ENCODE measurements at regions not wholly inside any gene's neighbourhood (a gene's known extent, or its start where the extent isn't known, plus 50 kb on each side); places are given as distances from the start of the nearest gene placed in this dataset.

- H3K4me2 ChIP-seq (ENCODE audit: low read length), result no peak overlapping the region
- no peaks in the 10 kb centered on the region for H3K4me1 ChIP-seq (ENCODE audit: control insufficient read depth, insufficient read depth, low read length)
- no peaks in the 10 kb centered on the region for H3K27me3 ChIP-seq (ENCODE audit: control insufficient read depth, insufficient read depth, low read length)
- H3K4me3 ChIP-seq (ENCODE audit: low read length), result no peak overlapping the region
- no peaks in the 10 kb centered on the region for H3K36me3 ChIP-seq (ENCODE audit: insufficient read depth, low read length)
- H3K9me3 ChIP-seq (replicated peaks; ENCODE audit: low read length), result no peaks in the 10 kb centered on the region
- no peak overlapping the region for H3K9ac ChIP-seq (ENCODE audit: low read depth, low read length)
Measured at GRCh38 chr6:138618168-138618567, 118.9 kb upstream of the NHSL1 start.

GRCh38 chr6:138620630-138621029, 121.3 kb upstream of the NHSL1 start:
- no peaks in the 10 kb centered on the region for H3K9me3 ChIP-seq (replicated peaks; ENCODE audit: low read length)
- H3K4me3 ChIP-seq (ENCODE audit: low read length), result no peak overlapping the region
- H3K36me3 ChIP-seq (ENCODE audit: insufficient read depth, low read length), result no peaks in the 10 kb centered on the region
- H3K27me3 ChIP-seq (ENCODE audit: control insufficient read depth, insufficient read depth, low read length), result no peaks in the 10 kb centered on the region
- H3K9ac ChIP-seq (ENCODE audit: low read depth, low read length), result no peak overlapping the region
- no peak overlapping the region for H3K4me2 ChIP-seq (ENCODE audit: low read length)
- no peaks in the 10 kb centered on the region for H3K4me1 ChIP-seq (ENCODE audit: control insufficient read depth, insufficient read depth, low read length)

- H3K4me3 ChIP-seq (ENCODE audit: low read length), result no peak overlapping the region
- no peak overlapping the region for H3K9ac ChIP-seq (ENCODE audit: low read depth, low read length)
- H3K4me1 ChIP-seq (ENCODE audit: control insufficient read depth, insufficient read depth, low read length), result no peaks in the 10 kb centered on the region
- no peaks in the 10 kb centered on the region for H3K9me3 ChIP-seq (replicated peaks; ENCODE audit: low read length)
- no peak overlapping the region for H3K4me2 ChIP-seq (ENCODE audit: low read length)
- H3K27me3 ChIP-seq (ENCODE audit: control insufficient read depth, insufficient read depth, low read length), result no peaks in the 10 kb centered on the region
- no peaks in the 10 kb centered on the region for H3K36me3 ChIP-seq (ENCODE audit: insufficient read depth, low read length)
Measured at GRCh38 chr6:138622967-138623366, 123.7 kb upstream of the NHSL1 start.

- Histone ChIP-seq H3K27me3 (ENCODE audit: control insufficient read depth, insufficient read depth, low read length) (no peaks in the 10 kb centered on the region), H3K9me3 (replicated peaks; ENCODE audit: low read length) (no peaks in the 10 kb centered on the region), H3K4me3 (ENCODE audit: low read length) (no peak overlapping the region), H3K36me3 (ENCODE audit: insufficient read depth, low read length) (no peaks in the 10 kb centered on the region), H3K9ac (ENCODE audit: low read depth, low read length) (no peak overlapping the region), H3K4me1 (ENCODE audit: control insufficient read depth, insufficient read depth, low read length) (no peaks in the 10 kb centered on the region), H3K4me2 (ENCODE audit: low read length) (no peak overlapping the region)
Measured at GRCh38 chr6:138631566-138631965, 132.3 kb upstream of the NHSL1 start.

GRCh38 chr6:138637822-138638221, 135.7 kb upstream of the CCDC28A start:
- Histone ChIP-seq H3K9ac (ENCODE audit: low read depth, low read length) (no peak overlapping the region), H3K4me2 (ENCODE audit: low read length) (no peak overlapping the region), H3K4me3 (ENCODE audit: low read length) (no peak overlapping the region), H3K36me3 (ENCODE audit: insufficient read depth, low read length) (no peaks in the 10 kb centered on the region), H3K9me3 (replicated peaks; ENCODE audit: low read length) (no peaks in the 10 kb centered on the region), H3K27me3 (ENCODE audit: control insufficient read depth, insufficient read depth, low read length) (no peaks in the 10 kb centered on the region), H3K4me1 (ENCODE audit: control insufficient read depth, insufficient read depth, low read length) (no peaks in the 10 kb centered on the region)

GRCh38 chr6:138638604-138639003, 135.0 kb upstream of the CCDC28A start:
- no peaks in the 10 kb centered on the region for H3K9me3 ChIP-seq (replicated peaks; ENCODE audit: low read length)
- H3K27me3 ChIP-seq (ENCODE audit: control insufficient read depth, insufficient read depth, low read length), result no peaks in the 10 kb centered on the region
- no peaks in the 10 kb centered on the region for H3K36me3 ChIP-seq (ENCODE audit: insufficient read depth, low read length)
- H3K9ac ChIP-seq (ENCODE audit: low read depth, low read length), result no peak overlapping the region
- no peak overlapping the region for H3K4me2 ChIP-seq (ENCODE audit: low read length)
- H3K4me1 ChIP-seq (ENCODE audit: control insufficient read depth, insufficient read depth, low read length), result no peaks in the 10 kb centered on the region
- no peak overlapping the region for H3K4me3 ChIP-seq (ENCODE audit: low read length)

GRCh38 chr6:138640028-138640427, 133.5 kb upstream of the CCDC28A start:
- H3K4me2 ChIP-seq (ENCODE audit: low read length), result no peak overlapping the region
- H3K36me3 ChIP-seq (ENCODE audit: insufficient read depth, low read length), result no peaks in the 10 kb centered on the region
- no peaks in the 10 kb centered on the region for H3K9me3 ChIP-seq (replicated peaks; ENCODE audit: low read length)
- H3K4me3 ChIP-seq (ENCODE audit: low read length), result no peak overlapping the region
- H3K9ac ChIP-seq (ENCODE audit: low read depth, low read length), result no peak overlapping the region
- H3K4me1 ChIP-seq (ENCODE audit: control insufficient read depth, insufficient read depth, low read length), result no peaks in the 10 kb centered on the region
- no peaks in the 10 kb centered on the region for H3K27me3 ChIP-seq (ENCODE audit: control insufficient read depth, insufficient read depth, low read length)

- H3K36me3 ChIP-seq (ENCODE audit: insufficient read depth, low read length), result no peaks in the 10 kb centered on the region
- H3K27me3 ChIP-seq (ENCODE audit: control insufficient read depth, insufficient read depth, low read length), result no peaks in the 10 kb centered on the region
- H3K4me2 ChIP-seq (ENCODE audit: low read length), result no peak overlapping the region
- H3K9ac ChIP-seq (ENCODE audit: low read depth, low read length), result no peak overlapping the region
- no peaks in the 10 kb centered on the region for H3K9me3 ChIP-seq (replicated peaks; ENCODE audit: low read length)
- peaks cover 7% of the 10 kb centered on the region for H3K4me1 ChIP-seq (ENCODE audit: control insufficient read depth, insufficient read depth, low read length)
- H3K4me3 ChIP-seq (ENCODE audit: low read length), result no peak overlapping the region
Measured at GRCh38 chr6:138643210-138643609, 130.4 kb upstream of the CCDC28A start.

- H3K27me3 ChIP-seq (ENCODE audit: control insufficient read depth, insufficient read depth, low read length), result no peaks in the 10 kb centered on the region
- peak overlapping the region; percentile 78 for H3K4me2 ChIP-seq (ENCODE audit: low read length)
- no peaks in the 10 kb centered on the region for H3K9me3 ChIP-seq (replicated peaks; ENCODE audit: low read length)
- peaks cover 7% of the 10 kb centered on the region for H3K4me1 ChIP-seq (ENCODE audit: control insufficient read depth, insufficient read depth, low read length)
- H3K36me3 ChIP-seq (ENCODE audit: insufficient read depth, low read length), result no peaks in the 10 kb centered on the region
- H3K4me3 ChIP-seq (ENCODE audit: low read length), result peak overlapping the region; percentile 50
- peak overlapping the region; percentile 48 for H3K9ac ChIP-seq (ENCODE audit: low read depth, low read length)
Measured at GRCh38 chr6:138645976-138646640, 127.5 kb upstream of the CCDC28A start.

- Histone ChIP-seq H3K36me3 (ENCODE audit: insufficient read depth, low read length) (no peaks in the 10 kb centered on the region), H3K4me2 (ENCODE audit: low read length) (peak overlapping the region; percentile 78), H3K9me3 (replicated peaks; ENCODE audit: low read length) (no peaks in the 10 kb centered on the region), H3K4me3 (ENCODE audit: low read length) (peak overlapping the region; percentile 50), H3K9ac (ENCODE audit: low read depth, low read length) (peak overlapping the region; percentile 48), H3K27me3 (ENCODE audit: control insufficient read depth, insufficient read depth, low read length) (no peaks in the 10 kb centered on the region), H3K4me1 (ENCODE audit: control insufficient read depth, insufficient read depth, low read length) (peaks cover 7% of the 10 kb centered on the region)
Measured at GRCh38 chr6:138647006-138647405, 126.6 kb upstream of the CCDC28A start.

- no peaks in the 10 kb centered on the region for H3K9me3 ChIP-seq (replicated peaks; ENCODE audit: low read length)
- no peaks in the 10 kb centered on the region for H3K27me3 ChIP-seq (ENCODE audit: control insufficient read depth, insufficient read depth, low read length)
- peaks cover 7% of the 10 kb centered on the region for H3K4me1 ChIP-seq (ENCODE audit: control insufficient read depth, insufficient read depth, low read length)
- no peak overlapping the region for H3K9ac ChIP-seq (ENCODE audit: low read depth, low read length)
- no peak overlapping the region for H3K4me3 ChIP-seq (ENCODE audit: low read length)
- no peak overlapping the region for H3K4me2 ChIP-seq (ENCODE audit: low read length)
- no peaks in the 10 kb centered on the region for H3K36me3 ChIP-seq (ENCODE audit: insufficient read depth, low read length)
Measured at GRCh38 chr6:138648127-138648526, 125.4 kb upstream of the CCDC28A start.

- no peaks in the 10 kb centered on the region for H3K36me3 ChIP-seq (ENCODE audit: insufficient read depth, low read length)
- H3K27me3 ChIP-seq (ENCODE audit: control insufficient read depth, insufficient read depth, low read length), result no peaks in the 10 kb centered on the region
- no peaks in the 10 kb centered on the region for H3K9me3 ChIP-seq (replicated peaks; ENCODE audit: low read length)
- H3K9ac ChIP-seq (ENCODE audit: low read depth, low read length), result no peak overlapping the region
- H3K4me3 ChIP-seq (ENCODE audit: low read length), result no peak overlapping the region
- H3K4me1 ChIP-seq (ENCODE audit: control insufficient read depth, insufficient read depth, low read length), result peaks cover 27% of the 10 kb centered on the region
- no peak overlapping the region for H3K4me2 ChIP-seq (ENCODE audit: low read length)
Measured at GRCh38 chr6:138651491-138651890, 122.1 kb upstream of the CCDC28A start.

All from skeletal muscle satellite cell (primary cell).